ENCODE measurements at regions not wholly inside any gene's neighbourhood (a gene's known extent, or its start where the extent isn't known, plus 50 kb on each side); places are given as distances from the start of the nearest gene placed in this dataset.

GRCh38 chr11:134888821-134889220 is 476.8 kb upstream of the B3GAT1 start:
- no peak for TF ChIP-seq SIN3A (IDR thresholded peaks at IDR 0.05; ENCODE audit: borderline replicate concordance, insufficient read depth, low read depth, low read length)
- no peak for TF ChIP-seq CTCF (IDR thresholded peaks at IDR 0.05)
- no peak for TF ChIP-seq TCF7L2 (IDR thresholded peaks at IDR 0.05; ENCODE audit: low read depth, low read length)
- no peak for TF ChIP-seq POLR2AphosphoS5 (IDR thresholded peaks at IDR 0.05; ENCODE audit: low read depth, low read length)
- no peak for TF ChIP-seq REST (IDR thresholded peaks at IDR 0.05; ENCODE audit: insufficient read depth in 1 of 2, low read depth in 2 of 2, low read length in 1 of 2)

All from Panc1 (cell line).